GM12878 (cell line): ENCODE measurements at regions not wholly inside any gene's neighbourhood (a gene's known extent, or its start where the extent isn't known, plus 50 kb on each side); places are given as distances from the start of the nearest gene placed in this dataset.
A peak's percentile ranks its signal among the peaks of the same experiment; 100 is the strongest.

Experiments used
- BCL3 ChIP-seq: IDR thresholded peaks from 2 replicates; pipeline ENCODE4 v1.6.1; 2011; ENCODE audit warnings: borderline replicate concordance, low read depth, mild to moderate bottlenecking, moderate library complexity, low read length; ENCODE audit not compliant: insufficient read depth, poor library complexity, severe bottlenecking
- CEBPB ChIP-seq, 2 experiments: fragments of 150-350 bp in 1 of 2; IDR thresholded peaks; 2 replicates each; pipeline ENCODE4 v1.6.1; 2012 to 2014; ENCODE audit warnings: low read depth in 2 of 2, low read length in 2 of 2, borderline replicate concordance in 1 of 2, inconsistent platforms in 1 of 2
- CHD2 ChIP-seq: IDR thresholded peaks from 2 replicates; pipeline ENCODE4 v1.6.1; 2011; ENCODE audit warnings: low read depth, low read length, improper control_type of control experiment, borderline replicate concordance
- CREM ChIP-seq: IDR thresholded peaks from 2 replicates; pipeline ENCODE4 v1.6.1; 2014; ENCODE audit warnings: antibody characterized with exemption, low read depth
- CTCF ChIP-seq, 3 experiments: IDR thresholded peaks in 2 of 3; conservative IDR thresholded peaks in 1 of 3; 2 replicates each; pipeline ENCODE4 v1.5.1; 2011; ENCODE audit warnings: low read depth in 3 of 3, low read length in 3 of 3, mild to moderate bottlenecking in 3 of 3, control low read depth in 2 of 3, moderate library complexity in 2 of 3, inconsistent platforms in 1 of 3, mixed read lengths in 1 of 3; ENCODE audit not compliant: control insufficient read depth in 2 of 3, insufficient read depth in 1 of 3; ENCODE audit errors: extremely low read depth in 1 of 3
- IKZF1 ChIP-seq: fragments of 450-650 bp; conservative IDR thresholded peaks from 2 replicates; pipeline ENCODE4 v1.6.1; 2017; ENCODE audit warnings: antibody characterized with exemption, mild to moderate bottlenecking
- JUND ChIP-seq: IDR thresholded peaks from 2 replicates; pipeline ENCODE4 v1.6.1; 2012; ENCODE audit warnings: low read depth, mild to moderate bottlenecking, low read length, improper control_type of control experiment, moderate library complexity
- NKRF ChIP-seq: fragments of 450-650 bp; conservative IDR thresholded peaks from 2 replicates; pipeline ENCODE4 v1.6.1; 2017; ENCODE audit warnings: mild to moderate bottlenecking, moderate library complexity
- PAX5 ChIP-seq: IDR thresholded peaks from 2 replicates; pipeline ENCODE4 v1.6.1; 2011; ENCODE audit warnings: low read depth, low read length, borderline replicate concordance
- PML ChIP-seq: IDR thresholded peaks from 2 replicates; pipeline ENCODE4 v1.6.1; 2012; ENCODE audit warnings: low read length, inconsistent platforms
- SKIL ChIP-seq: fragments of 450-650 bp; IDR thresholded peaks from 2 replicates; pipeline ENCODE4 v1.6.1; 2017; ENCODE audit warnings: mild to moderate bottlenecking, low read depth, inconsistent platforms; ENCODE audit not compliant: poor library complexity, severe bottlenecking
- SMARCA5 ChIP-seq: fragments of 450-650 bp; IDR thresholded peaks from 2 replicates; pipeline ENCODE4 v1.6.1; 2017; ENCODE audit warnings: mild to moderate bottlenecking
- SMC3 ChIP-seq: IDR thresholded peaks from 2 replicates; pipeline ENCODE4 v1.6.1; 2011; ENCODE audit warnings: low read length, improper control_type of control experiment, borderline replicate concordance
- STAT3 ChIP-seq: IDR thresholded peaks from 2 replicates; pipeline ENCODE4 v1.6.1; 2011; ENCODE audit warnings: low read depth, low read length, improper control_type of control experiment
- SUZ12 ChIP-seq: fragments of 200-600 bp; sonication (generic); IDR thresholded peaks from one replicate; pipeline ENCODE4 v1.6.1; 2018; ENCODE audit warnings: antibody characterized with exemption, mild to moderate bottlenecking; ENCODE audit not compliant: unreplicated experiment
- USF2 ChIP-seq: IDR thresholded peaks from 2 replicates; pipeline ENCODE4 v1.6.1; 2011; ENCODE audit warnings: low read depth, low read length, improper control_type of control experiment, borderline replicate concordance
- ZBED1 ChIP-seq: IDR thresholded peaks from 2 replicates; pipeline ENCODE4 v1.6.1; 2016; ENCODE audit warnings: borderline replicate concordance
- ZNF687 ChIP-seq: fragments of 450-650 bp; IDR thresholded peaks from 2 replicates; pipeline ENCODE4 v1.6.1; 2017; ENCODE audit warnings: mild to moderate bottlenecking, moderate library complexity

- TF ChIP-seq BCL3 (peak; percentile 40), CTCF (IDR thresholded peaks at IDR 0.05 in 2 of 3, conservative IDR thresholded peaks at IDR 0.05 in 1 of 3; ENCODE audit: control insufficient read depth in 2 of 3, extremely low read depth in 1 of 3, insufficient read depth in 1 of 3, low read depth in 3 of 3, low read length in 3 of 3) (peak in 1 of 3 experiments; percentile 16; a peak in 2 of 6 replicates), CEBPB (IDR thresholded peaks at IDR 0.05; ENCODE audit: borderline replicate concordance in 1 of 2, low read depth in 2 of 2, low read length in 2 of 2) (no peak), PML (no peak), SMC3 (peak; percentile 21; the same call in 1 of the 2 replicates), SKIL (no peak), CREM (peak; percentile 70), PAX5 (peak; percentile 65; the same call in 1 of the 2 replicates), NKRF (no peak), IKZF1 (peak; percentile 86), JUND (no peak), USF2 (no peak), STAT3 (no peak), ZNF687 (no peak), SUZ12 (no peak), ZBED1 (0 out of 2 replicates have a peak, but pooled peaks have one; percentile 65), CHD2 (peak; percentile 42; the same call in 1 of the 2 replicates), SMARCA5 (no peak)
Observed at GRCh38 chr3:46092702-46093080, 65.4 kb upstream of the XCR1 start (continued).
